GM23248 (cell line): ENCODE measurements at regions not wholly inside any gene's neighbourhood (a gene's known extent, or its start where the extent isn't known, plus 50 kb on each side); places are given as distances from the start of the nearest gene placed in this dataset.

Source experiments
- DNase-seq: peaks from one replicate; pipeline ENCODE4 v3.0.0-alpha.2; 2015
- H2AFZ ChIP-seq: fragments of 200-600 bp; sonication (generic); 2 replicates; pipeline ENCODE4 v1.6.1; 2016; ENCODE audit warnings: antibody characterized with exemption
- H3F3A ChIP-seq: fragments of 200-600 bp; sonication (generic); 2 replicates; pipeline ENCODE4 v1.6.1; 2016; ENCODE audit warnings: mild to moderate bottlenecking, antibody characterized with exemption, mixed run types; ENCODE audit not compliant: insufficient read depth
- H3K27ac ChIP-seq: fragments of 200-600 bp; sonication (generic); 2 replicates; pipeline ENCODE4 v1.5.1; 2016; ENCODE audit warnings: mild to moderate bottlenecking
- H3K27me3 ChIP-seq: fragments of 200-600 bp; sonication (generic); replicated peaks from 2 replicates; pipeline ENCODE4 v1.6.1; 2016; ENCODE audit warnings: mild to moderate bottlenecking; ENCODE audit not compliant: insufficient read depth
- H3K36me3 ChIP-seq: fragments of 200-600 bp; sonication (generic); 2 replicates; pipeline ENCODE4 v1.6.1; 2016; ENCODE audit warnings: low read depth, mild to moderate bottlenecking
- H3K4me1 ChIP-seq: fragments of 200-600 bp; sonication (generic); 2 replicates; pipeline ENCODE4 v1.6.1; 2016; ENCODE audit warnings: mild to moderate bottlenecking; ENCODE audit not compliant: insufficient read depth
- H3K4me2 ChIP-seq: fragments of 200-600 bp; sonication (generic); one replicate; pipeline ENCODE4 v1.6.1; 2016; ENCODE audit warnings: mild to moderate bottlenecking; ENCODE audit not compliant: unreplicated experiment
- H3K4me3 ChIP-seq: fragments of 200-600 bp; sonication (generic); 2 replicates; pipeline ENCODE4 v1.5.1; 2016; ENCODE audit warnings: mild to moderate bottlenecking
- H3K79me2 ChIP-seq: fragments of 200-600 bp; sonication (generic); 2 replicates; pipeline ENCODE4 v1.6.1; 2016; ENCODE audit warnings: mild to moderate bottlenecking; ENCODE audit not compliant: insufficient read depth
- H3K9ac ChIP-seq: fragments of 200-600 bp; sonication (generic); 2 replicates; pipeline ENCODE4 v1.6.1; 2016; ENCODE audit warnings: mild to moderate bottlenecking
- H3K9me2 ChIP-seq: fragments of 200-600 bp; sonication (generic); 2 replicates; pipeline ENCODE4 v1.6.1; 2016; ENCODE audit warnings: mixed run types, mild to moderate bottlenecking, moderate library complexity; ENCODE audit not compliant: insufficient read depth
- H3K9me3 ChIP-seq: fragments of 200-600 bp; sonication (generic); one replicate; pipeline ENCODE4 v1.6.1; 2017; ENCODE audit warnings: low read depth
- H4K20me1 ChIP-seq: fragments of 200-600 bp; sonication (generic); 2 replicates; pipeline ENCODE4 v1.6.0; 2016; ENCODE audit not compliant: insufficient read depth
- EZH2 ChIP-seq: fragments of 200-600 bp; sonication (generic); IDR thresholded peaks from 2 replicates; pipeline ENCODE4 v1.6.1; 2018; ENCODE audit warnings: antibody characterized with exemption, mild to moderate bottlenecking; ENCODE audit not compliant: insufficient read depth, poor library complexity, severe bottlenecking
- EZH2phosphoT487 ChIP-seq: fragments of 200-600 bp; sonication (generic); IDR thresholded peaks from 2 replicates; pipeline ENCODE4 v1.6.1; 2018; ENCODE audit warnings: antibody characterized with exemption, moderate library complexity, mild to moderate bottlenecking, low read depth; ENCODE audit not compliant: insufficient read depth
- WGBS, 2 experiments: methylation state at CpG; one replicate each; pipeline ENCODE4 v1.1.6; 2015 to 2017; ENCODE audit warnings: low lambda C conversion rate in 2 of 2, low coverage in 1 of 2; ENCODE audit errors: missing lambda C conversion rate in 2 of 2; 5-methylcytosine and 5-hydroxymethylcytosine counted together
- in situ Hi-C: fragments of 300-500 bp; cut with MboI; formaldehyde crosslinking; loops from 2 replicates; pipeline ENCODE4 v1.15.0; 2020

DNA sequence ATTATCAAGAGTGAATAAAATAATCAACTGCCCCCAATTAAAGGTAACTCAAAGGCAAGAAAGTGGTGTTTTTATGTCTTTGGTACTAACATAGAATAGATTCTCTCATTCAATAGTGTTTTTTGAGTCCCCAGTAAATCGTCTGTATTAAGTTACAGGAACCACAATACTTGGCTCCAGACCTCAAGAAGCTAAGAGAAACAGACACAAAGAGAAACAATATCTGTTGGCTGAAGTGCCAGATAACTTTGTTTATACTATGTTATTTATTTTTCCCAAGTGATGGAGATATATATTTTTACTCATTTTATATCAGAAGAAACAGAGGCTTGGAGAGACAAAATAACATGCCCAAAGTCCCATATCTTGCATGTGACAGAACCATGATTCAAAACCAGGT is 201.7 kb upstream of the HNRNPA3 start:
- Histone ChIP-seq H2AFZ (no peak overlapping the region), H3K9me3 (no peaks in the 10 kb centered on the region), H3K4me3 (no peak overlapping the region), H3K9ac (no peak overlapping the region), H3K9me2 (no peaks in the 10 kb centered on the region), H3K27me3 (no peaks in the 10 kb centered on the region), H3F3A (no peaks in the 10 kb centered on the region), H3K79me2 (no peaks in the 10 kb centered on the region), H3K4me1 (no peaks in the 10 kb centered on the region), H3K4me2 (no peak overlapping the region), H3K27ac (no peak overlapping the region), H3K36me3 (no peaks in the 10 kb centered on the region), H4K20me1 (no peaks in the 10 kb centered on the region)
- TF ChIP-seq EZH2 (no peak), EZH2phosphoT487 (no peak)
- DNase-seq = no peak
- WGBS, 2 experiments = 0% methylated on average over 1 of the region's 1 CpG
- in situ Hi-C loops = no loop called here

DNA sequence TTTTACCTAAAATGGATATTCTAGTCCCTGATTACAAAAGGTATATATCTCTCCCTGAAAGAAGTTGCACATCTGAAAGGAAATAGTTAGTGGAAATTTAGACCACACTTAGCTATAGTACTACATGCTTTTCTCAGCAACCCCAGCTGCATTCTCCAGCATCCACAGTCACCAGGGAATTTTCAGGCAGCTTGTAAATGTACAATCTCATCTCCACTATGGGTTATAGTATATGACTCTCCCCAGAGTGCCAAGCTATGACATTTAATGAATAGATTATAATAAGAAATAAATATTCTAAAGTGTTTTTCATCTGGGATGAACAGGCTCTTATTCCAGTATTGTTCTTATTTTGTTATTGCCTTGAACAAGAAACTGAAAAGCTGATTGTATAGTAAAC is 197.6 kb upstream of the HNRNPA3 start:
- no peak for DNase-seq
- in situ Hi-C loops = no loop called here
- Histone ChIP-seq H2AFZ (no peak overlapping the region), H3K4me1 (no peaks in the 10 kb centered on the region), H3K79me2 (no peaks in the 10 kb centered on the region), H3K9me2 (no peaks in the 10 kb centered on the region), H3K9me3 (no peaks in the 10 kb centered on the region), H3K27me3 (no peaks in the 10 kb centered on the region), H4K20me1 (no peaks in the 10 kb centered on the region), H3K4me3 (no peak overlapping the region), H3K9ac (no peak overlapping the region), H3F3A (no peaks in the 10 kb centered on the region), H3K4me2 (no peak overlapping the region), H3K36me3 (no peaks in the 10 kb centered on the region), H3K27ac (no peak overlapping the region)
- TF ChIP-seq EZH2 (no peak), EZH2phosphoT487 (no peak)

DNA sequence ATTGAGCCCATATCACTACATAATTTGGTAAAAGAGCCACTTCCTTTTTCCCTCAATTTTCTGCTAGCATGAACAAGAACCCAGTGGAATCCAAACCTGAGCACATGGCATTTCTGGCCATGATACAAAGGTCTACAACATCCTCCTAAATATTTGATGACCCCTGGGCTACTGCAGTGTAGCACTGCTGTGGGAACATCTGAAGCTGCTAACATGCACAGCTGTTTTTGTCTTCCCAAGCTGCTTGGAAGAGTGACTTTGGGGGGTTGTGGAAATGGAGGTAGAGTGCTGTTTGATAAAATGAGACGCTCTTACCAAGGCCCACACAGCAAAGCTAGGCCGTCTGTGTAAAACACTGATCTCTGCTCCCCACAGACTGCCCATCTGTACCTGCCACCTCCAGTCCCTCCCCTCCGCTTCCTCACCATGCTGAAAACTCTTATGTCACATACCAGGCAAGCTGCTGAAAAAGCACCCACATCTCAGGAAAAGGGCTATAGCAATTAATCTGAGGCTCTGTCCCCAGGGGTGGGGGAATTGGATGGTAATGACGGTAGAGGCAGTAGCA is 197.2 kb upstream of the HNRNPA3 start:
- TF ChIP-seq EZH2 = no peak
- TF ChIP-seq EZH2phosphoT487 = no peak
- H3K27ac ChIP-seq = no peak overlapping the region
- no peak overlapping the region for H2AFZ ChIP-seq
- DNase-seq = no peak
- WGBS, 2 experiments = 60 to 65% methylated on average over 4 of the region's 4 CpGs
- no peaks in the 10 kb centered on the region for H3K9me2 ChIP-seq
- H3K4me3 ChIP-seq = no peak overlapping the region
- H3K9me3 ChIP-seq = no peaks in the 10 kb centered on the region
- H3K27me3 ChIP-seq = no peaks in the 10 kb centered on the region
- H3K79me2 ChIP-seq = no peaks in the 10 kb centered on the region
- no peaks in the 10 kb centered on the region for H4K20me1 ChIP-seq
- no peaks in the 10 kb centered on the region for H3F3A ChIP-seq
- no peak overlapping the region for H3K9ac ChIP-seq
- H3K4me2 ChIP-seq = no peak overlapping the region
- H3K36me3 ChIP-seq = no peaks in the 10 kb centered on the region
- no peaks in the 10 kb centered on the region for H3K4me1 ChIP-seq
- in situ Hi-C loops = no loop called here

GRCh38 chr2:177020524-177021119 is 192.0 kb upstream of the HNRNPA3 start:
- TF ChIP-seq EZH2phosphoT487 = no peak
- no peak for TF ChIP-seq EZH2
- Histone ChIP-seq H3K9ac (no peak overlapping the region), H3K27ac (no peak overlapping the region), H4K20me1 (no peaks in the 10 kb centered on the region), H3K9me3 (no peaks in the 10 kb centered on the region), H3K79me2 (no peaks in the 10 kb centered on the region), H3K36me3 (no peaks in the 10 kb centered on the region), H3K4me3 (no peak overlapping the region), H3K27me3 (peaks cover 11% of the 10 kb centered on the region; the same call in 1 of the 2 replicates), H3K4me1 (no peaks in the 10 kb centered on the region), H2AFZ (no peak overlapping the region), H3F3A (no peaks in the 10 kb centered on the region), H3K4me2 (no peak overlapping the region), H3K9me2 (no peaks in the 10 kb centered on the region)
- in situ Hi-C loops = no loop called here
- WGBS, 2 experiments = 46 to 50% methylated on average over 5 of the region's 5 CpGs
- DNase-seq = no peak
